ENCODE measurements at regions not wholly inside any gene's neighbourhood (a gene's known extent, or its start where the extent isn't known, plus 50 kb on each side); places are given as distances from the start of the nearest gene placed in this dataset.

- H3K4me3 ChIP-seq (ENCODE audit: low read length) = no peak overlapping the region
- TF ChIP-seq, protein P1, sequence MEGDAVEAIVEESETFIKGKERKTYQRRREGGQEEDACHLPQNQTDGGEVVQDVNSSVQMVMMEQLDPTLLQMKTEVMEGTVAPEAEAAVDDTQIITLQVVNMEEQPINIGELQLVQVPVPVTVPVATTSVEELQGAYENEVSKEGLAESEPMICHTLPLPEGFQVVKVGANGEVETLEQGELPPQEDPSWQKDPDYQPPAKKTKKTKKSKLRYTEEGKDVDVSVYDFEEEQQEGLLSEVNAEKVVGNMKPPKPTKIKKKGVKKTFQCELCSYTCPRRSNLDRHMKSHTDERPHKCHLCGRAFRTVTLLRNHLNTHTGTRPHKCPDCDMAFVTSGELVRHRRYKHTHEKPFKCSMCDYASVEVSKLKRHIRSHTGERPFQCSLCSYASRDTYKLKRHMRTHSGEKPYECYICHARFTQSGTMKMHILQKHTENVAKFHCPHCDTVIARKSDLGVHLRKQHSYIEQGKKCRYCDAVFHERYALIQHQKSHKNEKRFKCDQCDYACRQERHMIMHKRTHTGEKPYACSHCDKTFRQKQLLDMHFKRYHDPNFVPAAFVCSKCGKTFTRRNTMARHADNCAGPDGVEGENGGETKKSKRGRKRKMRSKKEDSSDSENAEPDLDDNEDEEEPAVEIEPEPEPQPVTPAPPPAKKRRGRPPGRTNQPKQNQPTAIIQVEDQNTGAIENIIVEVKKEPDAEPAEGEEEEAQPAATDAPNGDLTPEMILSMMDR (IDR thresholded peaks at IDR 0.05; ENCODE audit: insufficient read depth, low read depth, low read length, missing control alignments) = no peak
- DNase-seq (ENCODE audit: low read depth) = peak; percentile 50
Observed at GRCh38 chr3:154538566-154539360, 108.8 kb upstream of the GPR149 start.

GRCh38 chr3:154536751-154537150 lies 106.8 kb upstream of the GPR149 start:
- no peak for DNase-seq (ENCODE audit: low read depth)
- TF ChIP-seq, protein P1 (IDR thresholded peaks at IDR 0.05; ENCODE audit: insufficient read depth, low read depth, low read length, missing control alignments) = no peak

GRCh38 chr3:154522036-154522602 lies 92.1 kb upstream of the GPR149 start:
- no peak overlapping the region for H3K4me3 ChIP-seq (ENCODE audit: low read length)
- TF ChIP-seq, protein P1 (IDR thresholded peaks at IDR 0.05; ENCODE audit: insufficient read depth, low read depth, low read length, missing control alignments) = no peak
- DNase-seq (ENCODE audit: low read depth) = no peak

More at GRCh38 chr3:154536751-154537150, 106.8 kb upstream of the GPR149 start:
- no peak overlapping the region for H3K4me3 ChIP-seq (ENCODE audit: low read length)

DNA sequence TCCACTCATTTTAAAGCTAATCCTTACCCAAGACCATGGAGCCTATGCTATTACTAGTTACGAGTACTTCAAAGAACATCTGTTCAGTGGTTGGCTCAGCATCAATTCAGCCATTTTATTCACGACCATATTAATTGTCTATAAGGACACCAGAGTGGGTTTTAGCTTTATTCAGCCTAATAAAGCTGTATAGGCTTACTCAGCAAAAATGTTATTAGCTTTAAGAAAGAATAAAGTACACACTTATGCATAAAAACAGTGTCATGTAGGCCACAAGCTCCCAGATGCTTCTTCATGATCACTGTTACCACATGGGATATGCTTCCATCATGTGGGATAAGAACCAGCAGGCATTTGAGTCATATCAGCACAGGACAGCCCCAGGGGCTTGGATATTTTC lies 87.4 kb upstream of the GPR149 start:
- no peak overlapping the region for H3K4me3 ChIP-seq (ENCODE audit: low read length)
- no peak for DNase-seq (ENCODE audit: low read depth)
- TF ChIP-seq, protein P1 (IDR thresholded peaks at IDR 0.05; ENCODE audit: insufficient read depth, low read depth, low read length, missing control alignments) = no peak

GRCh38 chr3:154515921-154516320 lies 85.9 kb upstream of the GPR149 start:
- no peak for DNase-seq (ENCODE audit: low read depth)
- TF ChIP-seq, protein P1 (IDR thresholded peaks at IDR 0.05; ENCODE audit: insufficient read depth, low read depth, low read length, missing control alignments) = no peak

DNA sequence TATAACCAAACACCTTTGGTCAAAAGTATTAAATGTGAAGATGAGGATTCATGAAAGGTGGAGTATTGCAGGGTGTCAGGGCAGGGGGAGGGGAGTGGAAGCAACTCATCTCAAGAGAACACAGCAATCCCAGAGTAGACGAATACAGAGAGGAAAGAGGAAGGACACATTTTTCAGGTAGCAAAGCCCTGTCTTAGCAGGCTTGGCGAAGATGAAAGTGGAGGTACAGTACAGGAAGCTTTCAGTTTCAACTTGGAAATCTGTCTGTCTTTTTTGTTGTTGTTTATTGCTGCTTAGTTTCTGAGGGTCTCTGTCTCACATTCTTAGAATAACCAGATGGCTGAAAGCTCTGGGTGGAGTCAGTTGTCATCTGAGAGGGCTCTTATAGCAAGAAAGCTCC lies 80.8 kb upstream of the GPR149 start:
- TF ChIP-seq, protein P1 (IDR thresholded peaks at IDR 0.05; ENCODE audit: insufficient read depth, low read depth, low read length, missing control alignments) = no peak
- no peak overlapping the region for H3K4me3 ChIP-seq (ENCODE audit: low read length)
- no peak for DNase-seq (ENCODE audit: low read depth)

More at GRCh38 chr3:154515921-154516320, 85.9 kb upstream of the GPR149 start:
- H3K4me3 ChIP-seq (ENCODE audit: low read length) = no peak overlapping the region

All from epithelial cell of esophagus (primary cell).